ENCODE measurements at regions not wholly inside any gene's neighbourhood (a gene's known extent, or its start where the extent isn't known, plus 50 kb on each side); places are given as distances from the start of the nearest gene placed in this dataset.

DNA sequence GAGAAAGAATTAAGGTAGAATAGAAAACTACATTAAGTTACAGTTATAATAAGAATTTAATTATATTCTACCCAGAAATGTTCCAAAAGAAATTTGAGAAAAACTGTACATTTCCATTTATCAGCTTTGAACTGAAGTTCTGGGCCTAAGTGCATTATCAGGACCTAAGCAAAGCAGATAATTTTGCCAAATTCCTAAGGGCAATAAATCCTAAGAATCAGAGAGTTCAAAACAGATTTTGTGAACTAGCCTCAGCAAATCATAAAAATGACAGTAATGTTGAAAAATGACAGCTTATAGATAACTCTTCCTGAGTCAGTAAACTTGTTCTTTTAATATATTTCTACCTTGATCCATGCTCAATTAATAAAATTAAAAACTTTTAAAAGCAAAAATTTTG is 662.1 kb upstream of the CDH9 start:
- TF ChIP-seq POLR2AphosphoS5 (IDR thresholded peaks at IDR 0.05; ENCODE audit: low read depth) (no peak), SPI1 (IDR thresholded peaks at IDR 0.05; ENCODE audit: borderline replicate concordance, low read depth) (no peak)

All from HL-60 (cell line).